Endothelial cell of umbilical vein (primary cell): ENCODE measurements at regions not wholly inside any gene's neighbourhood (a gene's known extent, or its start where the extent isn't known, plus 50 kb on each side); places are given as distances from the start of the nearest gene placed in this dataset.

Experiments used
- CTCF ChIP-seq, 2 donors: IDR thresholded peaks; 1 replicate in 1 of 2; 2 replicates in 1 of 2; pipeline ENCODE4 v1.5.1; 2011; ENCODE audit warnings: low read length in 2 of 2, mild to moderate bottlenecking in 2 of 2, moderate library complexity in 2 of 2, control low read depth in 1 of 2, inconsistent platforms in 1 of 2, low read depth in 1 of 2; ENCODE audit not compliant: insufficient read depth in 1 of 2; ENCODE audit errors: extremely low read depth in 1 of 2
- EZH2 ChIP-seq: IDR thresholded peaks from 2 replicates; pipeline ENCODE4 v1.6.1; 2012; ENCODE audit warnings: borderline replicate concordance, low read depth, mild to moderate bottlenecking, moderate library complexity, low read length, inconsistent platforms; ENCODE audit not compliant: severe bottlenecking
- FOS ChIP-seq: IDR thresholded peaks from 2 replicates; pipeline ENCODE4 v1.6.1; 2011; ENCODE audit warnings: mild to moderate bottlenecking, low read length, moderate library complexity, borderline replicate concordance; ENCODE audit not compliant: insufficient read depth
- GATA2 ChIP-seq: IDR thresholded peaks from 2 replicates; pipeline ENCODE4 v1.7.0; 2011; ENCODE audit warnings: low read depth, mild to moderate bottlenecking, moderate library complexity, mixed read lengths, low read length; ENCODE audit not compliant: insufficient read length, insufficient read depth
- POLR2A ChIP-seq: IDR thresholded peaks from 2 replicates; pipeline ENCODE4 v1.6.1; 2012; ENCODE audit warnings: low read depth, mild to moderate bottlenecking, control low read depth, low read length
- POLR2AphosphoS5 ChIP-seq: IDR thresholded peaks from 2 replicates; pipeline ENCODE4 v1.6.1; 2012; ENCODE audit warnings: low read depth, mild to moderate bottlenecking, control low read depth, low read length, moderate library complexity; ENCODE audit not compliant: insufficient read depth
- TF ChIP-seq, protein P1 (sequence below): IDR thresholded peaks from 2 replicates; pipeline ENCODE4 v1.6.1; 2011; ENCODE audit not compliant: insufficient read depth, insufficient read length

GRCh38 chr3:59401924-59402323 lies 352.1 kb upstream of the CFAP20DC start:
- TF ChIP-seq CTCF (IDR thresholded peaks at IDR 0.05; ENCODE audit: extremely low read depth in 1 of 2, insufficient read depth in 1 of 2, low read depth in 1 of 2, low read length in 2 of 2) = no peak
- no peak for TF ChIP-seq POLR2A
- TF ChIP-seq EZH2 = no peak
- TF ChIP-seq GATA2 = no peak
- TF ChIP-seq POLR2AphosphoS5 = no peak
- TF ChIP-seq, protein P1, sequence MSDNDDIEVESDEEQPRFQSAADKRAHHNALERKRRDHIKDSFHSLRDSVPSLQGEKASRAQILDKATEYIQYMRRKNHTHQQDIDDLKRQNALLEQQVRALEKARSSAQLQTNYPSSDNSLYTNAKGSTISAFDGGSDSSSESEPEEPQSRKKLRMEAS = no peak
- no peak for TF ChIP-seq FOS
